HUES48 (cell line): ENCODE measurements at regions not wholly inside any gene's neighbourhood (a gene's known extent, or its start where the extent isn't known, plus 50 kb on each side); places are given as distances from the start of the nearest gene placed in this dataset.
A peak's percentile ranks its signal among the peaks of the same experiment; 100 is the strongest.
"Not testable (repeated sequence)": the region's sequence is repeated elsewhere in the genome, so short reads cannot be mapped to it uniquely, and the experiment has no call there.

ENCODE experiments used
- H3K27ac ChIP-seq: one replicate; pipeline ENCODE4 v1.7.0; 2013; ENCODE audit warnings: low read depth, low read length, inconsistent platforms
- H3K27me3 ChIP-seq: 2 replicates; pipeline ENCODE4 v1.6.1; 2013; ENCODE audit warnings: mild to moderate bottlenecking, low read length; ENCODE audit not compliant: control insufficient read depth, insufficient read depth
- H3K36me3 ChIP-seq: 2 replicates; pipeline ENCODE4 v1.6.1; 2013; ENCODE audit warnings: low read length; ENCODE audit not compliant: control insufficient read depth, insufficient read depth
- H3K4me1 ChIP-seq: 2 replicates; pipeline ENCODE4 v1.6.1; 2013; ENCODE audit warnings: mild to moderate bottlenecking, low read length; ENCODE audit not compliant: control insufficient read depth, insufficient read depth
- H3K4me3 ChIP-seq: 2 replicates; pipeline ENCODE4 v1.5.1; 2013; ENCODE audit warnings: mild to moderate bottlenecking, low read depth, low read length
- H3K9ac ChIP-seq: 2 replicates; pipeline ENCODE4 v1.6.1; 2013; ENCODE audit warnings: mild to moderate bottlenecking, low read depth, low read length, moderate library complexity
- H3K9me3 ChIP-seq: 2 replicates; pipeline ENCODE4 v1.6.1; 2013; ENCODE audit warnings: low read length; ENCODE audit not compliant: control insufficient read depth, insufficient read depth

DNA sequence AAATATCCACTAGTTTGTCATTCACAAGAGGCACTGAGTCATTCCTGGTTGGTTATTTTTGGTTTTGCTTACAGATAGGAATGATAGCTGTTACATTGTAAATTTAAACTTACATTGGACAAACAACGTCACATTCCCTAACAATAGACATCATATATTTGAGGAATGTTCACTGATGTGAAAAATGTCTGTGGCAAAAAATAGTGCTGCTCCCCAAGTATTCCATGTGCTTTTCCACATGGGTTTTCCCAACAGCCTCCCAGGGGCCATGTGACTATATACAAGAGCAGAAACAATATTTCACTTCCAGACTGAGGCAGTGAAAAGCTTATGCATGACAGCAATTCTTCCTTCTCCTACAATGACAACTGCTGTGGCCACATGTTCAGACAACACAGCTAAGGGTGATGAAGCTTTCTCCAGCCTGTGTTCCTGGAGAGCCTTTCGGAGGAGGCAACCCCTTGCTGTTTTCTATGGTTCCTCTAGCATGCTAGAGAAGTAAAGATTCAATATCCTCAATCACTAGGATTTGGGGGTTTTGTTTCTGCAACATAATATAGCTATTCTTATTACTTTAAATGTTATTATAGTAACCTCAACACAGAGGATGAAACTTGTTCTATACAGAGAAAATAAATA is 202.7 kb downstream of the PTH2R start:
- no peaks in the 10 kb centered on the region for H3K4me1 ChIP-seq
- no peak overlapping the region for H3K27ac ChIP-seq
- H3K4me3 ChIP-seq, result no peak overlapping the region
- H3K9ac ChIP-seq, result no peak overlapping the region
- H3K27me3 ChIP-seq, result no peaks in the 10 kb centered on the region
- no peaks in the 10 kb centered on the region for H3K36me3 ChIP-seq
- H3K9me3 ChIP-seq, result peaks cover 3% of the 10 kb centered on the region; the same call in 1 of the 2 replicates

DNA sequence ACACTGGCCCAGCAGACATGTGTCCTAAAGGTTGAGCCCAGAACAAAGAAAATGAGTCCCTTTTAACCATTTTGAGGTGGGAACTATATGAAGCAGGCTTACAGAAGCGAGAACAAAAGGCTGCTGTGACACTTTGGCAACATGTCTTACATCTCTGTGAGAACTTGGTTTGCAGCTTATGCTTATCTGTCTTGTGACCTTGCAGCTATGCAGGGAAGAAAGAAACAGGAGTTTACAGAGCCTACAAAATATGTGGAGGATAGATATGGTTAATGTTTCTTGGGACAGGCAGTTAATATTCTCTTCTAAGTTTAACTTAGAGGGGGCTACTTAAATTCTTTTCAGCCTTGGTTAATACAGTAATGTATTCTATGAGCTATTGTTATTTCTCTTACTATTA is 209.1 kb downstream of the PTH2R start:
- H3K9ac ChIP-seq, H3K4me3 ChIP-seq, H3K36me3 ChIP-seq, H3K9me3 ChIP-seq, H3K4me1 ChIP-seq, H3K27me3 ChIP-seq: not testable (repeated sequence)
- H3K27ac ChIP-seq, result peak overlapping the region; percentile 42

DNA sequence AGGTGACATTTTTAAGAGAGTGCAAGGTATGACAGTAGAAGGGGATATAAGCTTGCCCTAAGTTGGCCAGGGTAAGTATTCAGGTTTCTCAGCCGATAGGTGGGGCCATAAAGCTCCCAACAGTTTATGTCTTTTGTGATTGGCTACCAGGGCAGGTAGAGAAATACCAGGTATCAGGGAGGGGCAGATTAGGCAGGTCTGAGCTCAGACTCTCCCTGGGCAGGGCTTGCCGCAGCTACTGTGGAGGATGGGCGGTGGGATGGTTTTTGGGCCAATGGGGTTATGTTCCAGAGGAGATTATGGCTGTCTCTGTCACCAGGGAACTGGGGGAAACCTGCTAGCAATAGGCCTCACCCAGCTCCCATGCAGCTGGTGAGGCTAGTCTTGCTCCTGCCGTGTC is 211.6 kb downstream of the PTH2R start:
- H3K27ac ChIP-seq, result no peak overlapping the region
- H3K4me1 ChIP-seq, result no peaks in the 10 kb centered on the region
- H3K36me3 ChIP-seq, result no peaks in the 10 kb centered on the region
- no peak overlapping the region for H3K4me3 ChIP-seq
- no peak overlapping the region for H3K9ac ChIP-seq
- H3K9me3 ChIP-seq, result no peaks in the 10 kb centered on the region
- no peaks in the 10 kb centered on the region for H3K27me3 ChIP-seq

DNA sequence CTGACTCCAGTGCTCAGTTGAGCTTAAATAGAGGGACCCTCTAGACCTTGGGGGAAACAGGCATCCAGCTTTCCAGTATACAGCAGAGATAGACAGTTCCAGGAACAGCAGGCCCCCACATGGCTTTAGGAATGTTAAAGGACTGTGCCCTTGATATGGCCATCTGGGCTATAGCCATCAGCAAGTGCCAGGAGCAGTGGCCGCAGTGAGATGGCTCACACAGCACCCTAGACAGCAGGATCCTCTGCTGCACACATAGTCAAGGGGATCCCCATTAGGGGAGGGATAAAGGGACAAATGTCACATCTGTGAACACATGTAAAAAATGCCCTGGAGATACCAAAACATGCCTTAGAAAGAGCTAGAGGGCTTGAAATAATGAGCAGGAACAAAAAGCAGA is 213.4 kb downstream of the PTH2R start:
- no peak overlapping the region for H3K9ac ChIP-seq
- no peaks in the 10 kb centered on the region for H3K9me3 ChIP-seq
- no peak overlapping the region for H3K4me3 ChIP-seq
- H3K27ac ChIP-seq, result no peak overlapping the region
- no peaks in the 10 kb centered on the region for H3K27me3 ChIP-seq
- no peaks in the 10 kb centered on the region for H3K4me1 ChIP-seq
- H3K36me3 ChIP-seq, result no peaks in the 10 kb centered on the region

DNA sequence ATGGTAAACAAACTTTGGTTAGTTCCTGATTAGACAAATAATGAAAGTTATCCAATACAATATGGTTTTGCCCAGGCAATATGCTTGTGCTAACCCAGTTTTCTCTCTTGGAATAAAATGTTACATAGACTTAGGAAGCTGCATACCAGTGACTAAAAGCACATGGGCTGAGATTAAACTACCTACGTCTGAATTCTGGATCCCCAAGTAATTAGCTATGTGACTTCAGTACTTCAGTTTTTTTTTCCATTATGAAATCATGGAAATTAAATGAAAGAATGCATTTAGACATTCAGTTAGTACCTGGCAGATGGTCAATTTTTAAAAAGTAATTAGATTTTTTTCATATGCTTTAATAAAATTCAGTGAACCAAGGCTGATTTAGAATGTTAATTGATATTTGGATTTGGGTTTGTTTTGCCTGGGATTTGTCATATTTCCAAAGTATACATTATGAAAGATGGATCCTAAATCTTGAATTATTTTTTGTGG is 213.9 kb downstream of the PTH2R start:
- H3K4me1 ChIP-seq, result no peaks in the 10 kb centered on the region
- no peak overlapping the region for H3K9ac ChIP-seq
- H3K36me3 ChIP-seq, result no peaks in the 10 kb centered on the region
- H3K4me3 ChIP-seq, result no peak overlapping the region
- no peaks in the 10 kb centered on the region for H3K27me3 ChIP-seq
- no peaks in the 10 kb centered on the region for H3K9me3 ChIP-seq
- H3K27ac ChIP-seq, result no peak overlapping the region

DNA sequence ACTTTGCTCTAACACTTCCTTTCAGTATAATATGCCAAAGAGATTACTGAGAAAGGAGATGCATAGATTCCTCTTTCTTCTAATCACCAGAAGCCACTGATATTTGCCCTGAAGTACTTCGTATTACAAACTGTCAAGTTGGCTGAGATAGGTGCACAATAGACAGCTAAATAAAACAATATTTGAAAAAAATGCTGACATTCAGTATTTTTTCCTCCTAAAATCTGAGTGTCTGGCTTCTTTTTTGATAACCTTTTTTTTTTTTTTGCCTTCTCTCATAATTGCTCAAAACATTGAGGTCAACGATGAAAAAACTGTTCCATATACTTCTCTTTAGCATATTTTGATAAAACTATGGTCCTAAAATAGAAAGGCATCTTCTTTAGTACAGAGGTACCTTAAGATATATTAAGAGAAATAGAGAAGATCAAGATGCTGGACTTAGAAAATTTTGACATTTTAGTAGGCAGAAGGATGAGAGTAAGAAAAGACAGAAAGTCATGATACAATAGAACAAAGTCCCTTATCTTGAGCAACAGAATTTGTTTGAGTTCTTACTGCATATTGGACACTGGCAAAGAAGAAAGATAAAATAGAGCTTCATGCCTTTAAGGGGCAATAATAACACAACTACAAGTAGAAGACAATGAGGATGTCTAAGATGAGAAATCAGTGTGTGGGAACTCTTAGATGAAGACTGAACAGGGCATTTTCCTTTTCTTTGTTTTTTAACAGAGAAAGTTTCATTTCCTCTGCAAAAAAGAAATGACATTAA is 220.7 kb downstream of the PTH2R start:
- no peaks in the 10 kb centered on the region for H3K27me3 ChIP-seq
- no peak overlapping the region for H3K9ac ChIP-seq
- H3K27ac ChIP-seq, result no peak overlapping the region
- H3K36me3 ChIP-seq, result no peaks in the 10 kb centered on the region
- H3K9me3 ChIP-seq, result no peaks in the 10 kb centered on the region
- no peak overlapping the region for H3K4me3 ChIP-seq
- H3K4me1 ChIP-seq, result no peaks in the 10 kb centered on the region

DNA sequence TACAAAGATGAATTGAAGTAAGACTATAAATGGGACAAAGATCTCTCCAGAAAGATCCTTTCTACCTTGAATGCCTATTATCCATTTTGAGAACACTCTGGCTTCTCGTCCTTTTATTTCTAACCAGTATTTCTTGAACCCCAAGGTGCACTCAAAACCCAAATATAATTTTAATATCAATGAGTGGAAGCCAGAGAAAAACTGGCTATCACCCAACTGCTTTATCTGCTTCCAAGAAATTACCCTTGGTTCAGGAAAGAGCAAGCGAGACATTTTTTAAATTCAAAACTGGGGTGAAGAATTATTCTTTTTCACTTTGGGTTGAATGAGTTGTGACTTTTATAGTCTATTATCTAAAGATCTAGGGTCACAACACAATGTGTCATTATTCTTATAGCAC is 221.3 kb downstream of the PTH2R start:
- Histone ChIP-seq H3K27me3 (no peaks in the 10 kb centered on the region), H3K4me1 (no peaks in the 10 kb centered on the region), H3K9ac (no peak overlapping the region), H3K9me3 (no peaks in the 10 kb centered on the region), H3K27ac (no peak overlapping the region), H3K36me3 (no peaks in the 10 kb centered on the region), H3K4me3 (no peak overlapping the region)

DNA sequence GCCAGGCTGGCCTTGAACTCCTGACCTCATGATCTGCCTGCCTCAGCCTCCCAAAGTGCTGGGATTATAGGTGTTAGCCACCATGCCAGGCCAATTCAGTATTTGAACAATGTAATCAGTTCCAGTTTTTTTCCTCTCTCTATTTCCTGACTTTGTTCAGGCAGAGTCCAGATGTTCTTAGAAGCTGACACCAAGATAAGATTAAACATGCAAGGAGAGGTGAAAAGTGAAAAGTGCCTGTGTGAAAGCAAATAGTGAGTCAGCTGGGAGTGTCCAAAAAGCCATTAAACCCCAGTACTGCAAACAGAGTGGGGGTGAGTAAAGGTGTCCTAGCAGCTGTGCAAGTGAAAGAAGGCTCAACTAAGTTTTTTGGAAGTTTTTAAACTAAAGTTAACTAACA is 231.5 kb downstream of the PTH2R start:
- Histone ChIP-seq H3K9me3 (no peaks in the 10 kb centered on the region), H3K36me3 (no peaks in the 10 kb centered on the region), H3K4me1 (no peaks in the 10 kb centered on the region), H3K27ac (no peak overlapping the region), H3K4me3 (no peak overlapping the region), H3K27me3 (no peaks in the 10 kb centered on the region), H3K9ac (no peak overlapping the region)

DNA sequence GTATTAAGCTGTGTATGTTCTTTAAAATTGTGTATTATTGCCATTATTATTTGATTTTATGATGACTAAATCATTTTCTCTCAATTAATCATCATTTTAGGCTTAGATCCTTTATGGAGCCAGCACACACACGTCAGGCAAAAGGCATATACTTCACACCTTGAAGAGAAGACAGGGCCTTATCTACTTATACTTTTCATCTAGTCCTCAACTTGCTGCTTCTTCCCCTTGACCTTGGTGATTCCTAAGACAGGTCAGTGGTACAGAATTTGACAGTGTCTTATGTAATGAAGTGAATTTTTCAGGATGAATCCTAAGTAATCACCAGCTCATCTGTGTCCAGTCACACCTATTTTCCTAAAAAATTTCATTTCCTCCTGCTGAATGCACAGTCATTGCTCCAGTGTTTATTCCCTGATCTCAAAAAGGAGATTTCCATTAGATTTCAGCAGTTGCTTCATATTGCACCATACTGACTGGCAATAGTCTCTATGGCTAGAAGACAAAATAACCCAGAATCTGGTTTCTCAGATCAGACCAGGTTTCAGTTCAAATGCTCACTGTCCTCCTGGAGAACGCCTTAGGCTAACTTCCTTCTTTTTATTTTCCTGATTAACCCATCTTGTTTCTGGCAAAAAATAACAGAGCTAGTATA is 235.7 kb downstream of the PTH2R start:
- Histone ChIP-seq H3K27me3 (no peaks in the 10 kb centered on the region), H3K27ac (no peak overlapping the region), H3K4me3 (no peak overlapping the region), H3K9me3 (no peaks in the 10 kb centered on the region), H3K9ac (no peak overlapping the region), H3K4me1 (no peaks in the 10 kb centered on the region), H3K36me3 (no peaks in the 10 kb centered on the region)

DNA sequence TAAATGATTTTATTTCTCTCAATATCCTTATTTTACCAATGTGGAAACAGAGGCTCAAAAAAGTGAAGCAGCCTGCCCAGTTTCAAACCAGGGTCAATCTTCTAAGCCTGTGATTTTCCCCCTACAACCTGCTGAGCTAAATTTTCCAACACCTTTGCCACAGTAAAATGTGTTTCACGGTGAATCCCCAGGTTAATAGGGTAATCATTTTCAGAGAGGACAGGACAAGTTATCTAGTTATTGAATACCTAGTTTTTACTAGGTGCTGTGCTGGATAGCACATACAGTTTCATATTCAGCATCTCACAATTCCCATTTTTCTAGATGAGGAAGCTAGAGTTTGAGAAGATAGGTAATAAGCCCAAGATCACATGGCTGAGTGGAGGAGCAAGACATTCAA is 236.6 kb downstream of the PTH2R start:
- Histone ChIP-seq H3K27ac (no peak overlapping the region), H3K4me1 (no peaks in the 10 kb centered on the region), H3K4me3 (no peak overlapping the region), H3K9ac (no peak overlapping the region), H3K27me3 (no peaks in the 10 kb centered on the region), H3K9me3 (no peaks in the 10 kb centered on the region), H3K36me3 (no peaks in the 10 kb centered on the region)

DNA sequence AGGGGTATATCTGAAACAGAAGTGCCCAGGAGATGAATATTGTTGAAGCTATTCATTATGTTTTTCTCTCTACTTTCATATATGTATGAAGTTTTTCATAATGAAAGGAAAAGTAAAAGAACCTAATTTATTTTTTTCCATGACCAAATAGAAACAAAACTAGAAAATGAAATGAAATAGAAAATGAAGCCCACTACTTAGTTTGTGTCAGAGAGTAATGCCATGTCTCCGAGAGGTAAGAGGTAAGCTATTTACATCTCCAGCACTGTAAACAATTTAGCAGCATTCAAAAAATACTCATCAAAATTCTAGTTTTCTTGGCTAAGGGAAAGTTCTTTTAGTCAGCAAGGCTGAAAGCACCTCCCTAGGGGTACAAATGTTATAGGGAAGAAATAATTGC is 238.6 kb downstream of the PTH2R start:
- H3K27ac ChIP-seq, result no peak overlapping the region
- no peaks in the 10 kb centered on the region for H3K27me3 ChIP-seq
- no peak overlapping the region for H3K4me3 ChIP-seq
- H3K9ac ChIP-seq, result no peak overlapping the region
- H3K9me3 ChIP-seq, result no peaks in the 10 kb centered on the region
- H3K4me1 ChIP-seq, result no peaks in the 10 kb centered on the region
- no peaks in the 10 kb centered on the region for H3K36me3 ChIP-seq
